SU-DHL-6 (cell line): ENCODE measurements at regions not wholly inside any gene's neighbourhood (a gene's known extent, or its start where the extent isn't known, plus 50 kb on each side); places are given as distances from the start of the nearest gene placed in this dataset.

Experiments used
- H2AFZ ChIP-seq: fragments of 200-600 bp; sonication (generic); 2 replicates; pipeline ENCODE4 v1.6.1; 2014; ENCODE audit warnings: low read depth, mild to moderate bottlenecking, moderate library complexity, mixed read lengths, antibody characterized with exemption, low read length; ENCODE audit not compliant: severe bottlenecking
- H3F3A ChIP-seq: fragments of 200-600 bp; shearing (Covaris generic); 2 replicates; pipeline ENCODE4 v1.6.0; 2016; ENCODE audit warnings: antibody characterized with exemption, mild to moderate bottlenecking; ENCODE audit not compliant: insufficient read depth
- H3K27ac ChIP-seq: fragments of 200-600 bp; sonication (generic); 2 replicates; pipeline ENCODE4 v1.5.1; 2016; ENCODE audit warnings: low read depth, mild to moderate bottlenecking, low read length, moderate library complexity, mixed read lengths
- H3K27me3 ChIP-seq: fragments of 200-600 bp; sonication (generic), shearing (Covaris generic); 2 replicates; pipeline ENCODE4 v1.6.0; 2014; ENCODE audit warnings: mild to moderate bottlenecking, low read length
- H3K36me3 ChIP-seq: fragments of 200-600 bp; sonication (generic); 2 replicates; pipeline ENCODE4 v1.6.1; 2014; ENCODE audit warnings: mild to moderate bottlenecking, low read length, mixed read lengths
- H3K4me2 ChIP-seq: fragments of 300-600, 200-600 bp; shearing (Covaris generic), sonication (generic); 2 replicates; pipeline ENCODE4 v1.6.0; 2014; ENCODE audit warnings: low read length, low read depth, mild to moderate bottlenecking; ENCODE audit not compliant: poor library complexity, severe bottlenecking
- H3K4me3 ChIP-seq: fragments of 200-600 bp; sonication (generic); 2 replicates; pipeline ENCODE4 v1.5.1; 2014; ENCODE audit warnings: antibody characterized with exemption, low read length, mild to moderate bottlenecking, mixed read lengths; ENCODE audit not compliant: insufficient read depth, poor library complexity, severe bottlenecking
- H3K79me2 ChIP-seq: fragments of 200-600 bp; sonication (generic); 2 replicates; pipeline ENCODE4 v1.6.1; 2014; ENCODE audit warnings: mild to moderate bottlenecking, low read length, moderate library complexity; ENCODE audit not compliant: insufficient read depth
- H3K9ac ChIP-seq: fragments of 200-600 bp; sonication (generic); 2 replicates; pipeline ENCODE4 v1.7.0; 2014; ENCODE audit warnings: mild to moderate bottlenecking, low read length
- H3K9me2 ChIP-seq: fragments of 200-600 bp; sonication (generic); replicated peaks from 2 replicates; pipeline ENCODE4 v1.6.1; 2014; ENCODE audit warnings: low read length; ENCODE audit not compliant: insufficient read depth
- H3K9me3 ChIP-seq: fragments of 200-600 bp; sonication (generic); 2 replicates; pipeline ENCODE4 v1.6.1; 2014; ENCODE audit warnings: low read length, mixed read lengths; ENCODE audit not compliant: insufficient read depth
- H4K20me1 ChIP-seq: fragments of 200-600 bp; sonication (generic); 2 replicates; pipeline ENCODE4 v1.6.1; 2014; ENCODE audit warnings: low read depth, mild to moderate bottlenecking, antibody characterized with exemption, low read length, moderate library complexity, mixed read lengths
- EZH2phosphoT487 ChIP-seq: fragments of 200-600 bp; sonication (generic), shearing (Covaris generic); conservative IDR thresholded peaks from 2 replicates; pipeline ENCODE4 v1.6.1; 2018; ENCODE audit warnings: mild to moderate bottlenecking, antibody characterized with exemption, low read length, moderate library complexity, mixed read lengths
- TF ChIP-seq, protein P1 (sequence below): fragments of 200-600 bp; sonication (generic); IDR thresholded peaks from one replicate; pipeline ENCODE4 v1.5.1; 2017; ENCODE audit warnings: antibody characterized with exemption, mild to moderate bottlenecking, low read length, moderate library complexity; ENCODE audit not compliant: insufficient read depth, poor library complexity, severe bottlenecking

DNA sequence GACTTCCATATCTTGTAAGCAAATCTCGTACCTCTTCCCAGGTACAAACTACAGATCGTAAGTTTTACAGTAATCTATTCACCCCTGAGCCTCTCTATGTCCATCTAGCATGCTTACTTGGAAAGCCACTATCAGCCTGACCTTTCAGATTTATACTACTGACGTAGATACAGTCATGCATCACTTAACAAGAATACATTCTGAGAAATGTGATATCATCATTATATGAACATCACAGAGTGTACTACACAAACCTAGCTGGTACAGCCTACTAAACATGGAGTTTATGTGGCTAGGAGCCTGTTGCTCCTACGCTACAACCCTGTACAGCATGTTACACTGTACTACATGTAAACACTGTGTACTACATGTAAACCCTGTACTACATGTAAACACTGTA lies 293.2 kb upstream of the ZNF804A start:
- H4K20me1 ChIP-seq: no peaks in the 10 kb centered on the region
- H3K79me2 ChIP-seq: no peaks in the 10 kb centered on the region
- no peak overlapping the region for H3K4me2 ChIP-seq
- H3F3A ChIP-seq: no peaks in the 10 kb centered on the region
- no peak overlapping the region for H3K9ac ChIP-seq
- H3K9me2 ChIP-seq: no peaks in the 10 kb centered on the region
- no peak overlapping the region for H3K27ac ChIP-seq
- H3K36me3 ChIP-seq: no peaks in the 10 kb centered on the region
- TF ChIP-seq, protein P1, sequence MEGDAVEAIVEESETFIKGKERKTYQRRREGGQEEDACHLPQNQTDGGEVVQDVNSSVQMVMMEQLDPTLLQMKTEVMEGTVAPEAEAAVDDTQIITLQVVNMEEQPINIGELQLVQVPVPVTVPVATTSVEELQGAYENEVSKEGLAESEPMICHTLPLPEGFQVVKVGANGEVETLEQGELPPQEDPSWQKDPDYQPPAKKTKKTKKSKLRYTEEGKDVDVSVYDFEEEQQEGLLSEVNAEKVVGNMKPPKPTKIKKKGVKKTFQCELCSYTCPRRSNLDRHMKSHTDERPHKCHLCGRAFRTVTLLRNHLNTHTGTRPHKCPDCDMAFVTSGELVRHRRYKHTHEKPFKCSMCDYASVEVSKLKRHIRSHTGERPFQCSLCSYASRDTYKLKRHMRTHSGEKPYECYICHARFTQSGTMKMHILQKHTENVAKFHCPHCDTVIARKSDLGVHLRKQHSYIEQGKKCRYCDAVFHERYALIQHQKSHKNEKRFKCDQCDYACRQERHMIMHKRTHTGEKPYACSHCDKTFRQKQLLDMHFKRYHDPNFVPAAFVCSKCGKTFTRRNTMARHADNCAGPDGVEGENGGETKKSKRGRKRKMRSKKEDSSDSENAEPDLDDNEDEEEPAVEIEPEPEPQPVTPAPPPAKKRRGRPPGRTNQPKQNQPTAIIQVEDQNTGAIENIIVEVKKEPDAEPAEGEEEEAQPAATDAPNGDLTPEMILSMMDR: no peak
- no peak for TF ChIP-seq EZH2phosphoT487
- no peaks in the 10 kb centered on the region for H3K27me3 ChIP-seq
- no peaks in the 10 kb centered on the region for H3K9me3 ChIP-seq
- H2AFZ ChIP-seq: no peak overlapping the region
- H3K4me3 ChIP-seq: no peak overlapping the region

DNA sequence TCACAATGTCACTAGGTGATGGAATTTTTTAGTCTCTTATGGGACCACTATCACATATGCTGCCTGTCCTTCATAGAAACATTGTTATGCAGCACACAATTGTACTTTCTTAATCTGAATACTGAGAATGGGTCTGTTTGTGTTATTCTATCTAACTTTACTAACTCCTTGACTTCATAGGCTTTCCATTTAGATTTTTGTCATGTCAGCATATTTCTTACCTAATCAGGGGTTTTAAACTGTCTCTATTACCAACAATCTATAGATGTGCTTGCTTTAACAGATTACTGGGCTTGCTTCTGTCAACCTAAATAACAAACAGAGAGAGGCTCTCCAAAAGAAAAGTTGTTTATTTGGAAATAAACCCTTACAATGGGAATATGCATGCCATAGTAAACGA lies 289.6 kb upstream of the ZNF804A start:
- H3K4me2 ChIP-seq: no peak overlapping the region
- no peak overlapping the region for H2AFZ ChIP-seq
- no peaks in the 10 kb centered on the region for H3K9me2 ChIP-seq
- H3K36me3 ChIP-seq: no peaks in the 10 kb centered on the region
- H4K20me1 ChIP-seq: no peaks in the 10 kb centered on the region
- no peaks in the 10 kb centered on the region for H3K9me3 ChIP-seq
- H3K9ac ChIP-seq: no peak overlapping the region
- H3K27me3 ChIP-seq: no peaks in the 10 kb centered on the region
- no peak overlapping the region for H3K4me3 ChIP-seq
- TF ChIP-seq EZH2phosphoT487: no peak
- TF ChIP-seq, protein P1: no peak
- H3K27ac ChIP-seq: no peak overlapping the region
- H3F3A ChIP-seq: no peaks in the 10 kb centered on the region
- no peaks in the 10 kb centered on the region for H3K79me2 ChIP-seq

DNA sequence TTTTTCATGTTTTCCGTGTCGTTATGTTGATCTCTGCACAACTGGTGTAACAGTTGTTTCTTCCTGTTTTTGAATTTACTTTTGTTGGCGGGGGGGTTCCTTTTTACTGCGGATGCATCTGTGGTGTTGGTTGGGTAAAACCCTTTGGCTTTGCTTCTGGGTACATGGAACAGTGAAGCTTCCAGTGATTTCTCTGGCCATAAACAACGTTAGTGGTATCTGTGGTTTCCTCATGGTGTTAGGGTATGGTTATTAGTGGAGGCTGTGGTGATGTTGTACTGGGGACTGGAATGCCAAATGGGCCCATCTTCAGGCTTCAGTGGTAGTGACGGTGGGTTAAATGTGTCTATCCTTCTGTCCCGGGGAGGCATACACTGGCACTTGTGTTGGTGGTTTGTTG lies 285.4 kb upstream of the ZNF804A start:
- H3K79me2 ChIP-seq: no peaks in the 10 kb centered on the region
- TF ChIP-seq, protein P1: no peak
- no peak for TF ChIP-seq EZH2phosphoT487
- no peaks in the 10 kb centered on the region for H3K9me2 ChIP-seq
- H2AFZ ChIP-seq: no peak overlapping the region
- no peaks in the 10 kb centered on the region for H3F3A ChIP-seq
- no peak overlapping the region for H3K4me3 ChIP-seq
- no peaks in the 10 kb centered on the region for H4K20me1 ChIP-seq
- H3K27me3 ChIP-seq: no peaks in the 10 kb centered on the region
- H3K27ac ChIP-seq: no peak overlapping the region
- H3K9ac ChIP-seq: no peak overlapping the region
- H3K4me2 ChIP-seq: no peak overlapping the region
- H3K36me3 ChIP-seq: no peaks in the 10 kb centered on the region
- H3K9me3 ChIP-seq: no peaks in the 10 kb centered on the region
